ENCODE measurements at regions not wholly inside any gene's neighbourhood (a gene's known extent, or its start where the extent isn't known, plus 50 kb on each side); places are given as distances from the start of the nearest gene placed in this dataset.

DNA sequence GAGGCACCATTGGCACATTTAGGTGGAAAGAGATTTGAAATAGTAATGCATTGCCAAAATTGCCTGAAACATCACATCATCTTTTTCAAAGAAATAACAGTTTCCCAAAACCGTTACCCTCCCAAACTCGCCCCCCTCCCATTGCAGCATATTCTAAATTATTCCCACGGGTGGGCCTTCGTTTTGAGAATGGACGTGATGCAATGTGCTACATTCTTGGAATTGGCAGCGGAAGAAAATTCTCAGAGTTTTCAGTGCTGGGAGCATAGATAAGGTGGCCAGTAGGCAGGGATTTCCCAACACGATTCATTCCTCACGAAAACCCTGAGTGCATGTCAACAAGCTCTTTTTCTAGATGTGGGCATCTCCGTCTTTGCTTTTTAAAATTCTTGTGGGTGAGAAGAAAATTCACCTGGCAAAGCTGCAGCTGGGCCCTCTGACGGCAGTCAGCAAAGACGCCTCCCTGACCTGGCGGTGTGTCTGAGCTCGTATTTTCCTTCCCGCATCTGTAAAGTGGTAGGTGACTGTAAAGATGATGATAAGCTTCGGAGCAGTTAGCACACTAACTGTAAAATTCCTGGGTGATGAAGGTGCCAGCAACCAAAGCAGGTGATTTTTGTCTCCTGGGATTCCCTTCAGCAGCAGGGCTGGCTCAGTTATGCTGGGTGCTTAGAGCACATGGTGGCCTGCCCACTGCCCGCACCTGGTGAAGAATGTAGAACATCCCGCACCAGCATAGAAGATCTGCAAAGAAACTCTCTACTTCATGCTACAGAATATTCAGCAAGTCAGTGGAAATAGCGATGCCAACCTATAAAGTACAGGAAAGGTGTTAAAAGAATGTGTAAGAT, 141.9 kb upstream of the KLF6 start (continued):
- TF ChIP-seq ASH1L (IDR thresholded peaks at IDR 0.05; ENCODE audit: borderline replicate concordance, low read depth, partially characterized antibody) (no peak), FOSL1 (tag; conservative IDR thresholded peaks at IDR 0.05) (peak; percentile 75), RB1 (IDR thresholded peaks at IDR 0.05; ENCODE audit: low read depth) (no peak), ZNF282 (CRISPR knock-in tag; IDR thresholded peaks at IDR 0.05) (no peak), MCM3 (IDR thresholded peaks at IDR 0.05) (no peak), NCOA6 (IDR thresholded peaks at IDR 0.05) (0 out of 2 replicates have a peak, but pooled peaks have one; percentile 34), BRD4 (IDR thresholded peaks at IDR 0.05) (no peak)
- TF ChIP-seq, protein P1, sequence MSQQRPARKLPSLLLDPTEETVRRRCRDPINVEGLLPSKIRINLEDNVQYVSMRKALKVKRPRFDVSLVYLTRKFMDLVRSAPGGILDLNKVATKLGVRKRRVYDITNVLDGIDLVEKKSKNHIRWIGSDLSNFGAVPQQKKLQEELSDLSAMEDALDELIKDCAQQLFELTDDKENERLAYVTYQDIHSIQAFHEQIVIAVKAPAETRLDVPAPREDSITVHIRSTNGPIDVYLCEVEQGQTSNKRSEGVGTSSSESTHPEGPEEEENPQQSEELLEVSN (IDR thresholded peaks at IDR 0.05; ENCODE audit: borderline replicate concordance in 1 of 2, extremely low read depth in 1 of 2, insufficient read depth in 1 of 2, insufficient read length in 1 of 2, low read depth in 1 of 2, low read length in 1 of 2, poor library complexity in 1 of 2, severe bottlenecking in 1 of 2), result no peak
- TF ChIP-seq, protein P2, sequence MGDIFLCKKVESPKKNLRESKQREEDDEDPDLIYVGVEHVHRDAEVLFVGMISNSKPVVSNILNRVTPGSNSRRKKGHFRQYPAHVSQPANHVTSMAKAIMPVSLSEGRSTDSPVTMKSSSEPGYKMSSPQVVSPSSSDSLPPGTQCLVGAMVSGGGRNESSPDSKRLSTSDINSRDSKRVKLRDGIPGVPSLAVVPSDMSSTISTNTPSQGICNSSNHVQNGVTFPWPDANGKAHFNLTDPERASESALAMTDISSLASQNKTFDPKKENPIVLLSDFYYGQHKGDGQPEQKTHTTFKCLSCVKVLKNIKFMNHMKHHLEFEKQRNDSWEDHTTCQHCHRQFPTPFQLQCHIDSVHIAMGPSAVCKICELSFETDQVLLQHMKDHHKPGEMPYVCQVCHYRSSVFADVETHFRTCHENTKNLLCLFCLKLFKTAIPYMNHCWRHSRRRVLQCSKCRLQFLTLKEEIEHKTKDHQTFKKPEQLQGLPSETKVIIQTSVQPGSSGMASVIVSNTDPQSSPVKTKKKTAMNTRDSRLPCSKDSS (IDR thresholded peaks at IDR 0.05; ENCODE audit: low read depth, partially characterized antibody), result no peak
- TF ChIP-seq, protein P3, sequence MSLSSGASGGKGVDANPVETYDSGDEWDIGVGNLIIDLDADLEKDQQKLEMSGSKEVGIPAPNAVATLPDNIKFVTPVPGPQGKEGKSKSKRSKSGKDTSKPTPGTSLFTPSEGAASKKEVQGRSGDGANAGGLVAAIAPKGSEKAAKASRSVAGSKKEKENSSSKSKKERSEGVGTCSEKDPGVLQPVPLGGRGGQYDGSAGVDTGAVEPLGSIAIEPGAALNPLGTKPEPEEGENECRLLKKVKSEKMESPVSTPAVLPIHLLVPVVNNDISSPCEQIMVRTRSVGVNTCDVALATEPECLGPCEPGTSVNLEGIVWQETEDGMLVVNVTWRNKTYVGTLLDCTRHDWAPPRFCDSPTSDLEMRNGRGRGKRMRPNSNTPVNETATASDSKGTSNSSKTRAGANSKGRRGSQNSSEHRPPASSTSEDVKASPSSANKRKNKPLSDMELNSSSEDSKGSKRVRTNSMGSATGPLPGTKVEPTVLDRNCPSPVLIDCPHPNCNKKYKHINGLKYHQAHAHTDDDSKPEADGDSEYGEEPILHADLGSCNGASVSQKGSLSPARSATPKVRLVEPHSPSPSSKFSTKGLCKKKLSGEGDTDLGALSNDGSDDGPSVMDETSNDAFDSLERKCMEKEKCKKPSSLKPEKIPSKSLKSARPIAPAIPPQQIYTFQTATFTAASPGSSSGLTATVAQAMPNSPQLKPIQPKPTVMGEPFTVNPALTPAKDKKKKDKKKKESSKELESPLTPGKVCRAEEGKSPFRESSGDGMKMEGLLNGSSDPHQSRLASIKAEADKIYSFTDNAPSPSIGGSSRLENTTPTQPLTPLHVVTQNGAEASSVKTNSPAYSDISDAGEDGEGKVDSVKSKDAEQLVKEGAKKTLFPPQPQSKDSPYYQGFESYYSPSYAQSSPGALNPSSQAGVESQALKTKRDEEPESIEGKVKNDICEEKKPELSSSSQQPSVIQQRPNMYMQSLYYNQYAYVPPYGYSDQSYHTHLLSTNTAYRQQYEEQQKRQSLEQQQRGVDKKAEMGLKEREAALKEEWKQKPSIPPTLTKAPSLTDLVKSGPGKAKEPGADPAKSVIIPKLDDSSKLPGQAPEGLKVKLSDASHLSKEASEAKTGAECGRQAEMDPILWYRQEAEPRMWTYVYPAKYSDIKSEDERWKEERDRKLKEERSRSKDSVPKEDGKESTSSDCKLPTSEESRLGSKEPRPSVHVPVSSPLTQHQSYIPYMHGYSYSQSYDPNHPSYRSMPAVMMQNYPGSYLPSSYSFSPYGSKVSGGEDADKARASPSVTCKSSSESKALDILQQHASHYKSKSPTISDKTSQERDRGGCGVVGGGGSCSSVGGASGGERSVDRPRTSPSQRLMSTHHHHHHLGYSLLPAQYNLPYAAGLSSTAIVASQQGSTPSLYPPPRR (CRISPR knock-in tag; IDR thresholded peaks at IDR 0.05; ENCODE audit: borderline replicate concordance), result no peak
- TF ChIP-seq, protein P4, sequence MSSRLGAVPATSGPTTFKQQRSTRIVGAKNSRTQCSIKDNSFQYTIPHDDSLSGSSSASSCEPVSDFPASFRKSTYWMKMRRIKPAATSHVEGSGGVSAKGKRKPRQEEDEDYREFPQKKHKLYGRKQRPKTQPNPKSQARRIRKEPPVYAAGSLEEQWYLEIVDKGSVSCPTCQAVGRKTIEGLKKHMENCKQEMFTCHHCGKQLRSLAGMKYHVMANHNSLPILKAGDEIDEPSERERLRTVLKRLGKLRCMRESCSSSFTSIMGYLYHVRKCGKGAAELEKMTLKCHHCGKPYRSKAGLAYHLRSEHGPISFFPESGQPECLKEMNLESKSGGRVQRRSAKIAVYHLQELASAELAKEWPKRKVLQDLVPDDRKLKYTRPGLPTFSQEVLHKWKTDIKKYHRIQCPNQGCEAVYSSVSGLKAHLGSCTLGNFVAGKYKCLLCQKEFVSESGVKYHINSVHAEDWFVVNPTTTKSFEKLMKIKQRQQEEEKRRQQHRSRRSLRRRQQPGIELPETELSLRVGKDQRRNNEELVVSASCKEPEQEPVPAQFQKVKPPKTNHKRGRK (tag; IDR thresholded peaks at IDR 0.05), result no peak
- TF ChIP-seq, protein P5, sequence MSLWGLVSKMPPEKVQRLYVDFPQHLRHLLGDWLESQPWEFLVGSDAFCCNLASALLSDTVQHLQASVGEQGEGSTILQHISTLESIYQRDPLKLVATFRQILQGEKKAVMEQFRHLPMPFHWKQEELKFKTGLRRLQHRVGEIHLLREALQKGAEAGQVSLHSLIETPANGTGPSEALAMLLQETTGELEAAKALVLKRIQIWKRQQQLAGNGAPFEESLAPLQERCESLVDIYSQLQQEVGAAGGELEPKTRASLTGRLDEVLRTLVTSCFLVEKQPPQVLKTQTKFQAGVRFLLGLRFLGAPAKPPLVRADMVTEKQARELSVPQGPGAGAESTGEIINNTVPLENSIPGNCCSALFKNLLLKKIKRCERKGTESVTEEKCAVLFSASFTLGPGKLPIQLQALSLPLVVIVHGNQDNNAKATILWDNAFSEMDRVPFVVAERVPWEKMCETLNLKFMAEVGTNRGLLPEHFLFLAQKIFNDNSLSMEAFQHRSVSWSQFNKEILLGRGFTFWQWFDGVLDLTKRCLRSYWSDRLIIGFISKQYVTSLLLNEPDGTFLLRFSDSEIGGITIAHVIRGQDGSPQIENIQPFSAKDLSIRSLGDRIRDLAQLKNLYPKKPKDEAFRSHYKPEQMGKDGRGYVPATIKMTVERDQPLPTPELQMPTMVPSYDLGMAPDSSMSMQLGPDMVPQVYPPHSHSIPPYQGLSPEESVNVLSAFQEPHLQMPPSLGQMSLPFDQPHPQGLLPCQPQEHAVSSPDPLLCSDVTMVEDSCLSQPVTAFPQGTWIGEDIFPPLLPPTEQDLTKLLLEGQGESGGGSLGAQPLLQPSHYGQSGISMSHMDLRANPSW (CRISPR knock-in tag; IDR thresholded peaks at IDR 0.05), result no peak

All from K562 (cell line).